SU-DHL-6 (cell line): ENCODE measurements at regions not wholly inside any gene's neighbourhood (a gene's known extent, or its start where the extent isn't known, plus 50 kb on each side); places are given as distances from the start of the nearest gene placed in this dataset.

Experiments
- CTCF ChIP-seq: fragments of 200-600 bp; sonication (generic); IDR thresholded peaks from one replicate; pipeline ENCODE4 v1.5.1; 2017; ENCODE audit warnings: antibody characterized with exemption, mild to moderate bottlenecking, low read length, moderate library complexity; ENCODE audit not compliant: insufficient read depth, poor library complexity, severe bottlenecking
- EZH2phosphoT487 ChIP-seq: fragments of 200-600 bp; sonication (generic), shearing (Covaris generic); conservative IDR thresholded peaks from 2 replicates; pipeline ENCODE4 v1.6.1; 2018; ENCODE audit warnings: mild to moderate bottlenecking, antibody characterized with exemption, low read length, moderate library complexity, mixed read lengths

- no peak for TF ChIP-seq EZH2phosphoT487
- TF ChIP-seq CTCF: no peak
Observed at GRCh38 chr18:10289951-10290637, 164.3 kb upstream of the APCDD1 start.
